ENCODE measurements at regions not wholly inside any gene's neighbourhood (a gene's known extent, or its start where the extent isn't known, plus 50 kb on each side); places are given as distances from the start of the nearest gene placed in this dataset.

GRCh38 chr14:35932136-35932535 lies 106.0 kb downstream of the BRMS1L start:
- TF ChIP-seq USF2 (CRISPR knock-in tag; IDR thresholded peaks at IDR 0.05) (no peak), CTCF (IDR thresholded peaks at IDR 0.05 in 2 of 3, conservative IDR thresholded peaks at IDR 0.05 in 1 of 3; ENCODE audit: insufficient read depth in 2 of 3, low read depth in 1 of 3, low read length in 3 of 3) (no peak), FOXP1 (CRISPR knock-in tag; IDR thresholded peaks at IDR 0.05) (no peak), POLR2A (conservative IDR thresholded peaks at IDR 0.05) (no peak), SMARCB1 (IDR thresholded peaks at IDR 0.05; ENCODE audit: insufficient read length, low read depth) (no peak), RAD21 (CRISPR knock-in tag; conservative IDR thresholded peaks at IDR 0.05 in 1 of 2, IDR thresholded peaks at IDR 0.05 in 1 of 2) (no peak), GABPA (tag; conservative IDR thresholded peaks at IDR 0.05; ENCODE audit: low read depth) (no peak), AFF4 (CRISPR knock-in tag; IDR thresholded peaks at IDR 0.05) (no peak), GMEB1 (CRISPR knock-in tag; IDR thresholded peaks at IDR 0.05) (no peak)

All from K562 (cell line).